Activated naive CD8-positive, alpha-beta T cell treated with anti-CD3 and anti-CD28 coated beads, Interleukin-2, amount 50 U/mL, for 16 hours (primary cell): ENCODE measurements at regions not wholly inside any gene's neighbourhood (a gene's known extent, or its start where the extent isn't known, plus 50 kb on each side); places are given as distances from the start of the nearest gene placed in this dataset.

Experiments
- DNase-seq: peaks from one replicate; pipeline ENCODE4 v3.0.0-alpha.2; 2020; ENCODE audit warnings: low read depth, low spot score

GRCh38 chr13:50573066-50573465 is 270.4 kb downstream of the DLEU7 start:
- no peak for DNase-seq

GRCh38 chr13:50574731-50575130 is 268.8 kb downstream of the DLEU7 start:
- DNase-seq, result no peak

DNA sequence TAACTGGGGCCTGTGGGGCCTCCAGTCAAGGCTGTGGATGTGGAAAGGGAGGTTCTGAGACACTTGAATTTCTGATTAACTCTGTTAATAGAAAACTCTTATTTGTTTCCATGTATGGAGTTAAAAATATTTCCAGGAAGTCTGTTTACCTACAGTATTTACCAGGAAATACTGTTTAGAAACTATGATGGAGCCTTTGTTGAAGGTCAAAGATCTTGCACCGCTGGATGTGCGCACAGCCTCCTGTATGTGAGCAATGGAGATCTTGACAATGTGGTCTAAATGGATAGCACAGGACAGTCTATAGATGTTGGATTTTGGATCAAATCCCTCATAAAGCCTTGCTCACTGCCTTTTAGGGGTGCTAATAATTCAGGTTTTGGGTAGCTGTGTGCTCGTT is 268.4 kb downstream of the DLEU7 start:
- DNase-seq, result no peak

DNA sequence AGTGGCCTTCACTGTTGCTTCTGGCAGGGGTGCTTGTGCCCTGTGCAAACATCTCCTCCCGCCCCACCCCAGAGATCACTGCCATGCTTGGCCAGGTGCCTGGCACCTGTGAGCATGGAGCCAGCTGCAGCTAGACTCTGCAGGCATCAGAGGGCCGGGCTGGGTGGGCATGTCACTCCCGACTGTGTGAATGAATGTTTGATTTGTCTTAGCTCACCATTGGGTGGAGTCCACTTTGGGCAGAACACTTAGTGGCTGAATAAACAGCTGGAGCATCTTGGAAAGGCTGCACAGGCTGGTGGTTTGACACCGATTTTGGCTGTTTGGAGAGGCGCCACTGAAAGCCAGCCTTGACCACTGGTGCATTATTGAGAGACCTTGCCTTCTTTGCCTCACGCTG is 267.3 kb downstream of the DLEU7 start:
- no peak for DNase-seq

GRCh38 chr13:50577806-50578205 is 265.7 kb downstream of the DLEU7 start:
- DNase-seq, result no peak

GRCh38 chr13:50580684-50581305 is 262.7 kb downstream of the DLEU7 start:
- no peak for DNase-seq

DNA sequence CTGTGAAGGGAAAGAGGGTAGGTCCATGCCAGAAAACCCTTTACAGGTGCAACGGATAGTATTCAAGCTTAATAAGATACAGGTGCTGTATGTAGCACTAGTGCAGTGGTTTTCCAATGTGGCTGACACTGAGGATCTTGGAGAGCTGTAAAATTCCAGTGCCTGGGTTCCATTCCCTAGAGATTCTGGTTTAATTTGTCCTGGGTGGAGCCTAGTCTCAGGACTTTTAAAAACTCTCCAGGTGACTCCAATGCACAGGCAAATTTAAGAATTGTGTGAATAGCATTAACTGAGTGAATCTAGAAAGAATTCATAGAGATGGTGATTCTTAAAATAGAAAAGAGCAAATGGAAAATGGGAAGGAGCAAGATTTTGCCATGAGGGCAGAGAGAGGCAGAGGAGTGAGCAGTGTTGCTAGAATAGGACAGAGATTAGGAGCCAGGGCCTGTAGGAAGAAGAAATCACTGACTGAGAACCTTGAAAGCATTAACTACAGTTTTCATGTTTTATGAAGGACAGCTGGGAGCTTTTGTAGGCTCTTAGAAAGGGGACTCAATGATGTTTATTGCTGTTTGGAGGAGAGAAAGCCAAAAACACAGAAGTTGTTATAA is 261.8 kb downstream of the DLEU7 start:
- DNase-seq, result no peak

- no peak for DNase-seq
Measured at GRCh38 chr13:50584856-50585580, 258.5 kb downstream of the DLEU7 start.

DNA sequence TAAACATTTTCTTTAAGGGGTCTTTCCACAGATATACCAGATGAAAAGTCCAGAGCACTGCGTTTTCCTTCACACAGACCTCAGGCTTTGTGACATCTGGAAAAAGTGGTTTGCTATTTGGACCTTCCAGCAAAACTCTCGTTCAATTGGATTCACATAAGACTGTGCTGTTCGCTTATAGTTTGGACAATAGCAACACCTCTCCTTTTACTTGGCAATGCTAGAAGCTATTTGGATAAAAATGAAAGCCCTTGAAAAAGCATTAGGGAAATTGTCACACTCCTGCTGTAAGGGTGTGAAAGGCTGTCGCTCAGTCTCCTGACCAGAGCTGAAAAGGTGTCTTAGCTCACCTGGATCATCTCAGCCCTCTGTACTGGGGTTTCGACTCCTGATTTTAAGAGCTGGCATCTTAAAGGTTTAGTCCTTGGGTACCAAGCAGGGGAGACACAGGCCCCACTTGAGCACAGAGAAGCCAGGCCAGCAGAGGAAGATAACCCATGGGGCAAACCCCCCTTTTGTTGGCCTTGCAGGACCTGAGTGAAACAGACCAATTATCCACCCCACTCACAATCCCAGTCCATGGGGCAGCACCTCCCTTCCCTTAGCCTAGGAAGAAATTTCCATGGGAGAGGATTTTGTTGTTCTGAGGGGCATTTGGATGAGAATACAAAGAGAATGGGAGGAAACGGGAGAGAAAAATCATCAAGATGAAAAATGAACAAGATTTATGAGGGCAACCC is 257.6 kb downstream of the DLEU7 start:
- DNase-seq, result no peak

- no peak for DNase-seq
Measured at GRCh38 chr13:50586414-50587083, 256.9 kb downstream of the DLEU7 start.

GRCh38 chr13:50587115-50587514 is 256.4 kb downstream of the DLEU7 start:
- DNase-seq, result no peak

GRCh38 chr13:50587645-50588373 is 255.7 kb downstream of the DLEU7 start:
- DNase-seq, result no peak

GRCh38 chr13:50588491-50589130 is 254.9 kb downstream of the DLEU7 start:
- no peak for DNase-seq

DNA sequence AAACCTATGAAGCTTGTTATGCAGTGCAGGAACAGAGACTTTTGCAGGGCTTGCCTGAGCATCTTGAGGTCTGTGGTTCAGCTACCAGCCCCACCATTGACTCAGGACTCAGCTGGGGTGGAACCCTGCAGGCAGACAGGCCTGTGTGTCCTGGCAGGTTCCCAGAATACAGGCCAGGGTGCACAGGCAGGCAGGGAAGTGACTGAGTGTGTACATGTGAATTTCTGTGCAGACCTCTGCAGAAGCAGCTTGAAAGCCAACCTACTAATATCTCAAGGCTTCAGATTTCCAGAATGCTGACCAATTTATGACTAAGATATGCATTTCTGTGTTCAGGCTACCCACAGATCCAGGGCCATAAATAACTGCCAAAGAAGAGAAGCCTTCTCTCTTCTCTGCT is 254.4 kb downstream of the DLEU7 start:
- DNase-seq, result no peak

- no peak for DNase-seq
Measured at GRCh38 chr13:50589651-50590054, 253.8 kb downstream of the DLEU7 start.

- no peak for DNase-seq
Measured at GRCh38 chr13:50592412-50593155, 250.9 kb downstream of the DLEU7 start.

GRCh38 chr13:50593207-50593606 is 250.3 kb downstream of the DLEU7 start:
- no peak for DNase-seq

GRCh38 chr13:50594276-50595051 is 249.0 kb downstream of the DLEU7 start:
- no peak for DNase-seq

GRCh38 chr13:50595196-50595595 is 248.3 kb downstream of the DLEU7 start:
- no peak for DNase-seq
